AG09309 (cell line): ENCODE measurements at regions not wholly inside any gene's neighbourhood (a gene's known extent, or its start where the extent isn't known, plus 50 kb on each side); places are given as distances from the start of the nearest gene placed in this dataset.

Source experiments
- DNase-seq: peaks from one replicate; pipeline ENCODE4 v3.0.0-alpha.2; 2010; ENCODE audit warnings: low read depth
- H3K4me3 ChIP-seq: 2 replicates; pipeline ENCODE4 v1.5.1; 2011; ENCODE audit warnings: mild to moderate bottlenecking, low read depth, low read length, moderate library complexity; ENCODE audit not compliant: control insufficient read depth
- CTCF ChIP-seq: IDR thresholded peaks from 2 replicates; pipeline ENCODE4 v1.5.1; 2011; ENCODE audit warnings: mild to moderate bottlenecking, low read depth, low read length, inconsistent platforms; ENCODE audit not compliant: insufficient read depth, control insufficient read depth; ENCODE audit errors: missing control alignments

- no peak for TF ChIP-seq CTCF
- no peak for DNase-seq
- H3K4me3 ChIP-seq, result no peak overlapping the region
These were observed 72.9 kb downstream of the BMP4 start for GRCh38 chr14:53883739-53884138.

- no peak for DNase-seq
- no peak for TF ChIP-seq CTCF
- H3K4me3 ChIP-seq, result no peak overlapping the region
These were observed 73.9 kb downstream of the BMP4 start for GRCh38 chr14:53882684-53883083.

- no peak for TF ChIP-seq CTCF
- H3K4me3 ChIP-seq, result no peak overlapping the region
- no peak for DNase-seq
These were observed 74.7 kb downstream of the BMP4 start for GRCh38 chr14:53881921-53882320.

GRCh38 chr14:53881161-53881871 is 75.3 kb downstream of the BMP4 start:
- peak; percentile 50 for DNase-seq
- no peak overlapping the region for H3K4me3 ChIP-seq
- no peak for TF ChIP-seq CTCF

GRCh38 chr14:53880761-53881160 is 75.9 kb downstream of the BMP4 start:
- DNase-seq, result no peak
- no peak for TF ChIP-seq CTCF
- H3K4me3 ChIP-seq, result no peak overlapping the region

- H3K4me3 ChIP-seq, result no peak overlapping the region
- no peak for DNase-seq
- no peak for TF ChIP-seq CTCF
These were observed 76.9 kb downstream of the BMP4 start for GRCh38 chr14:53879747-53880146.
